Gastrocnemius medialis (tissue), 4 donors: ENCODE measurements at regions not wholly inside any gene's neighbourhood (a gene's known extent, or its start where the extent isn't known, plus 50 kb on each side); places are given as distances from the start of the nearest gene placed in this dataset.

ENCODE experiments used
- ATAC-seq, 2 donors: fragments of 150-250 bp; one replicate each; pipeline ENCODE4 v1.9.1; 2016
- DNase-seq, 2 donors: peaks; one replicate each; pipeline ENCODE4 v3.0.0-alpha.2; 2019
- H3K27ac ChIP-seq, 4 donors: fragments of 200-600 bp; sonication (generic); 1 replicate in 1 of 4; 2 replicates in 3 of 4; pipeline ENCODE4 v1.5.1; 2016 to 2018; ENCODE audit warnings: mild to moderate bottlenecking in 2 of 4, moderate library complexity in 1 of 4
- H3K27me3 ChIP-seq, 3 donors: fragments of 200-600 bp; sonication (generic) in 2 of 3; 1 replicate in 1 of 3; 2 replicates in 2 of 3; pipeline versions ENCODE4 v1.5.1 to v1.6.0; 2016 to 2019; ENCODE audit warnings: mild to moderate bottlenecking in 1 of 3, moderate library complexity in 1 of 3
- H3K36me3 ChIP-seq, 2 donors: fragments of 200-600 bp; sonication (generic) in 1 of 2; one replicate each; pipeline ENCODE4 v1.5.1; 2017 to 2018
- H3K4me1 ChIP-seq, 2 donors: fragments of 200-600 bp; sonication (generic) in 1 of 2; one replicate each; pipeline ENCODE4 v1.5.1; 2016 to 2017; ENCODE audit warnings: mild to moderate bottlenecking in 2 of 2
- H3K4me3 ChIP-seq, 4 donors: fragments of 200-600 bp; sonication (generic) in 3 of 4; 1 replicate in 1 of 4; 2 replicates in 3 of 4; pipeline ENCODE4 v1.5.1; 2016 to 2019; ENCODE audit warnings: mild to moderate bottlenecking in 2 of 4
- H3K9me3 ChIP-seq, 3 donors: fragments of 200-600 bp; sonication (generic) in 2 of 3; 1 replicate in 1 of 3; 2 replicates in 2 of 3; pipeline ENCODE4 v1.5.1; 2016 to 2019
- POLR2A ChIP-seq, 2 donors: fragments of 450-650 bp; IDR thresholded peaks; one replicate each; pipeline ENCODE4 v1.6.1; 2017; ENCODE audit warnings: antibody characterized with exemption in 2 of 2, mild to moderate bottlenecking in 2 of 2, moderate library complexity in 2 of 2
- in situ Hi-C, 4 donors: fragments of 200-750 bp; cut with MboI; loops; one replicate each; pipeline versions ENCODE4 v1.15.0 to v1.8.0; 2017; ENCODE audit warnings: low sequenced_read_pairs in 4 of 4
- intact Hi-C: fragments of 100-400 bp; cut with DNase I; formaldehyde crosslinking; loops from one replicate; pipeline ENCODE4 v1.15.1; 2023; ENCODE audit warnings: low total_unique reads
- TF ChIP-seq, protein P1 (sequence below), 5 experiments: fragments of 450-650 bp in 3 of 5; fragments of 200-600 bp in 2 of 5; sonication (generic) in 2 of 5; IDR thresholded peaks in 4 of 5; conservative IDR thresholded peaks in 1 of 5; 1 replicate in 4 of 5; 2 replicates in 1 of 5; pipeline ENCODE4 v1.5.1; 2016 to 2019; ENCODE audit warnings: antibody characterized with exemption in 5 of 5, mild to moderate bottlenecking in 3 of 5, moderate library complexity in 3 of 5

DNA sequence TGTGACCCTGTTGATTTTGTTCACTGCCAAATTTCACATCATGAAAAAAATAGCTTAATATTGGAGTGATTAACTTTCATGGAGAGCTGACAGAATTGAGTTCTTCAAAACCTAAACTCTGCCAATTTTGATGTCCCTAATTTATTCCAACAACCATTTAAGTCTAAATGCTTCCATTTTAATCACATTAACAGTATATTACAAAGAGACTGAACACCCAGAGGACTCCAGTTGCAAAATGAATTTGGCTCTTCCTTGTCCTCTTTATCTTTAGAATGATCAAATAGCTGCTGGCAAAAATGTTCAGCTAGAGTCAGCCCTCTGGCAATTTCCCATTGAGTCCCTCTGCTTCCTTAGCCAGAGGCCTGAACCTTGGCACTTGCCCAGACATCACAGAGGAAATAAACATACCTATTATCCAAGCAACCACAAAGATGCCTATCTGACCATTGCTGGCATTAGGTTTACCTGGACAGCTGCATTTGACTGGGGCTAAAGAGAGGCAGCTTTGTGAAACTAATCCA, 299.0 kb upstream of the STXBP5 start:
- Histone ChIP-seq H3K27ac (no peak overlapping the region), H3K27me3 (no peaks in the 10 kb centered on the region), H3K36me3 (no peaks in the 10 kb centered on the region), H3K9me3 (no peaks in the 10 kb centered on the region), H3K4me3 (no peak overlapping the region), H3K4me1 (no peaks in the 10 kb centered on the region)
- in situ Hi-C loops (no loop called here), intact Hi-C loops (no loop called here)
- ATAC-seq (no peak), DNase-seq (no peak)
- TF ChIP-seq, protein P1, sequence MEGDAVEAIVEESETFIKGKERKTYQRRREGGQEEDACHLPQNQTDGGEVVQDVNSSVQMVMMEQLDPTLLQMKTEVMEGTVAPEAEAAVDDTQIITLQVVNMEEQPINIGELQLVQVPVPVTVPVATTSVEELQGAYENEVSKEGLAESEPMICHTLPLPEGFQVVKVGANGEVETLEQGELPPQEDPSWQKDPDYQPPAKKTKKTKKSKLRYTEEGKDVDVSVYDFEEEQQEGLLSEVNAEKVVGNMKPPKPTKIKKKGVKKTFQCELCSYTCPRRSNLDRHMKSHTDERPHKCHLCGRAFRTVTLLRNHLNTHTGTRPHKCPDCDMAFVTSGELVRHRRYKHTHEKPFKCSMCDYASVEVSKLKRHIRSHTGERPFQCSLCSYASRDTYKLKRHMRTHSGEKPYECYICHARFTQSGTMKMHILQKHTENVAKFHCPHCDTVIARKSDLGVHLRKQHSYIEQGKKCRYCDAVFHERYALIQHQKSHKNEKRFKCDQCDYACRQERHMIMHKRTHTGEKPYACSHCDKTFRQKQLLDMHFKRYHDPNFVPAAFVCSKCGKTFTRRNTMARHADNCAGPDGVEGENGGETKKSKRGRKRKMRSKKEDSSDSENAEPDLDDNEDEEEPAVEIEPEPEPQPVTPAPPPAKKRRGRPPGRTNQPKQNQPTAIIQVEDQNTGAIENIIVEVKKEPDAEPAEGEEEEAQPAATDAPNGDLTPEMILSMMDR (IDR thresholded peaks at IDR 0.05 in 4 of 5, conservative IDR thresholded peaks at IDR 0.05 in 1 of 5) = no peak
- TF ChIP-seq POLR2A (IDR thresholded peaks at IDR 0.05) = no peak

DNA sequence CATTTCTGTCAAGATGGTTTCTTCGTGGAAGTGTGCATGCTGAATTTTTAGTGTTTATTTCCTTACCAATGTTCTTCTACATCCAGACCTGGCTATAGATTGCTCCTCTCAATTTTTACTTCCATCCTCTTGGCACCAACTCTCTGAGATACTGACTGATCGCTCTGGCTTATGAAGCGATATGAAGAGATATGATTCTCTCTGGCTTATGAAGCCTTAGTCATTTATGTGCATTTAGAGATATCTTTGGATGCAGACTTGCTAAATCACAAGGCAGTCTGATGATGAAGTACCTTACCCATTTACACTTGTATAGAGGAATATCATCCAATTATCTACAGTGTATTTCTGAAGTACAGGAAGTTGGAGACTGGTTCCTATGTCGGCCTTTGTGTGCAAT, 295.4 kb upstream of the STXBP5 start:
- in situ Hi-C loops = no loop called here
- Histone ChIP-seq H3K4me1 (no peaks in the 10 kb centered on the region), H3K36me3 (no peaks in the 10 kb centered on the region), H3K27ac (no peak overlapping the region), H3K4me3 (no peak overlapping the region), H3K9me3 (no peaks in the 10 kb centered on the region), H3K27me3 (no peaks in the 10 kb centered on the region)
- ATAC-seq = no peak
- no peak for DNase-seq
- intact Hi-C loops = no loop called here
- TF ChIP-seq, protein P1 (IDR thresholded peaks at IDR 0.05 in 4 of 5, conservative IDR thresholded peaks at IDR 0.05 in 1 of 5) = no peak
- TF ChIP-seq POLR2A (IDR thresholded peaks at IDR 0.05) = no peak

DNA sequence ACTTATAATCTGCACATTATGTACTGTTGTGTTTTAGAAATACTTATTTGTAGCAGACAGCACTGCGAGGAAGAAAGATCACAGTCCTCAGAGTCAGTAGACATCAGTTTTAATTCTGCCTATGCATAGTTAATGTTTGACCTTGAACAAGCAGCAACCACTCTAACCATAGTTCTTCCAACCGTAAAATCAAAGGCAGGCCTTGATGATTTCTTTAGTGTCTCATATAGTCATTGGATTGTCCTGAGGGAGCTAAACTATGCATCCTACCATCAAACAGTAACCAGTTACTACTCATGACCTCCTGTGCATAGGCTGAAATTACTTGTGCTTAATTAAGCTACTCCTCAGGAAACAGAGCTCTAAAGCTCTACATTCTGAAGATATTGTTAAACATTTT, 294.8 kb upstream of the STXBP5 start:
- in situ Hi-C loops = no loop called here
- DNase-seq (no peak), ATAC-seq (no peak)
- Histone ChIP-seq H3K4me3 (no peak overlapping the region), H3K9me3 (no peaks in the 10 kb centered on the region), H3K36me3 (no peaks in the 10 kb centered on the region), H3K27ac (no peak overlapping the region), H3K4me1 (peaks cover 1 to 2% of the 10 kb centered on the region in 2 donors), H3K27me3 (no peaks in the 10 kb centered on the region)
- intact Hi-C loops = no loop called here
- TF ChIP-seq, protein P1 (IDR thresholded peaks at IDR 0.05 in 4 of 5, conservative IDR thresholded peaks at IDR 0.05 in 1 of 5) = no peak
- no peak for TF ChIP-seq POLR2A (IDR thresholded peaks at IDR 0.05)

DNA sequence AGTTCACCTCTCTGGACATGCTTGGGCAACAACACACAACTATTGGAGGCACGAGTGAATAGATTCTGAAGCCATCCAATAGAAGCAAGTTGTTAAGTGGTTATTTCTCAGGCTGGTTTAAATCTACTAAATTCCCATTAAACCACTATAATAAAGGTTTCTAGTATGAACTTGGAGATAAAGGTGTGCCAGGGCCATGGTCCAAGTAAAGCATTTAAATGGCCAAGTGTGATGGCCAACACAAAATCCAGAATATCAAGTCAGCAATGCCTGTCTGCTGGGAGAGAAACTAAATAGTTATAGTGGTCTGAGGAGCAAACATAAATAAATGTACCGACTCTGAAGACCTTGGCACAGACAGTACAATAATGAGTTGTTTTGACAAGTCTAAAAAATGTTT, 294.3 kb upstream of the STXBP5 start:
- Histone ChIP-seq H3K9me3 (no peaks in the 10 kb centered on the region), H3K27me3 (no peaks in the 10 kb centered on the region), H3K4me1 (peaks cover 7% of the 10 kb centered on the region in 2 donors), H3K36me3 (no peaks in the 10 kb centered on the region), H3K27ac (no peak overlapping the region), H3K4me3 (no peak overlapping the region)
- no peak for DNase-seq
- no peak for ATAC-seq
- TF ChIP-seq, protein P1 (IDR thresholded peaks at IDR 0.05 in 4 of 5, conservative IDR thresholded peaks at IDR 0.05 in 1 of 5) = no peak
- TF ChIP-seq POLR2A (IDR thresholded peaks at IDR 0.05) = no peak
- in situ Hi-C loops = no loop called here
- intact Hi-C loops = no loop called here

DNA sequence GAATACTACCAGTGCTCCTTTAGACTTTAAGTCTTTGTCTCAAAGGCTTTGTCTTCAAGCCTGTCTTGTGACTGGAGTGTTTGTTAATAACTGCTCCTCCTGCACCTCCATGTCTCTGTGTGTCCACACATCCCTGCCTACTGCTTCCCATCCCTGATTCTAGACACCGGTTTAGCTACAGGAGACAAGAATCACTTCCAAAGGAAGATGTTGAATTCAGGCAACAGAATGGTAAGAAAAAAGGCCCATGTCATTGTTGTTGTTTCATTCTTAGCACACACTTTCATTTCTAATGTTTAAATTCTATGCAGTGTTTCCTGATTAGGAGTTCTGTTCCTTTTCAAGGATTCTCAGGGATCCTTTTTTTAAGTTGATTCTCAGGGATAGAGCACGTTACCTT, 293.6 kb upstream of the STXBP5 start:
- Histone ChIP-seq H3K27ac (no peak overlapping the region), H3K4me3 (no peak overlapping the region), H3K9me3 (no peaks in the 10 kb centered on the region), H3K36me3 (no peaks in the 10 kb centered on the region), H3K4me1 (peaks cover 10 to 14% of the 10 kb centered on the region in 2 donors), H3K27me3 (no peaks in the 10 kb centered on the region)
- intact Hi-C loops = no loop called here
- ATAC-seq (no peak), DNase-seq (no peak)
- in situ Hi-C loops = no loop called here
- TF ChIP-seq POLR2A (IDR thresholded peaks at IDR 0.05) = no peak
- TF ChIP-seq, protein P1 (IDR thresholded peaks at IDR 0.05 in 4 of 5, conservative IDR thresholded peaks at IDR 0.05 in 1 of 5) = no peak
